ENCODE measurements at regions not wholly inside any gene's neighbourhood (a gene's known extent, or its start where the extent isn't known, plus 50 kb on each side); places are given as distances from the start of the nearest gene placed in this dataset.
"Not testable (repeated sequence)": the region's sequence is repeated elsewhere in the genome, so short reads cannot be mapped to it uniquely, and the experiment has no call there.

GRCh38 chr6:4259391-4259790 lies 124.0 kb upstream of the ECI2 start:
- TF ChIP-seq CTCF (IDR thresholded peaks at IDR 0.05; ENCODE audit: low read depth, low read length) (no peak), EZH2phosphoT487 (IDR thresholded peaks at IDR 0.05; ENCODE audit: low read depth) (no peak)
- no peaks in the 10 kb centered on the region for H3K9me3 ChIP-seq (ENCODE audit: insufficient read depth, low read length)
- no peaks in the 10 kb centered on the region for H3K4me1 ChIP-seq (ENCODE audit: low read length)
- no peak overlapping the region for H3K4me3 ChIP-seq (ENCODE audit: low read length)
- no peaks in the 10 kb centered on the region for H3K36me3 ChIP-seq (replicated peaks; ENCODE audit: low read depth, low read length)
- no peak overlapping the region for H2AFZ ChIP-seq (ENCODE audit: low read depth, low read length)
- H4K20me1 ChIP-seq (ENCODE audit: insufficient read depth, low read length), result no peaks in the 10 kb centered on the region
- no peak overlapping the region for H3K4me2 ChIP-seq (ENCODE audit: low read length)
- H3K27ac ChIP-seq (ENCODE audit: low read length), result no peak overlapping the region
- H3K79me2 ChIP-seq (ENCODE audit: low read length), result no peaks in the 10 kb centered on the region
- no peaks in the 10 kb centered on the region for H3K27me3 ChIP-seq (ENCODE audit: low read depth, low read length)
- H3K9ac ChIP-seq (ENCODE audit: low read length), result no peak overlapping the region

GRCh38 chr6:4258733-4259132 lies 123.4 kb upstream of the ECI2 start:
- Histone ChIP-seq H3K4me3 (ENCODE audit: low read length) (no peak overlapping the region), H4K20me1 (ENCODE audit: insufficient read depth, low read length) (no peaks in the 10 kb centered on the region), H3K27ac (ENCODE audit: low read length) (no peak overlapping the region), H3K9ac (ENCODE audit: low read length) (no peak overlapping the region), H3K27me3 (ENCODE audit: low read depth, low read length) (no peaks in the 10 kb centered on the region), H3K79me2 (ENCODE audit: low read length) (no peaks in the 10 kb centered on the region), H2AFZ (ENCODE audit: low read depth, low read length) (no peak overlapping the region), H3K4me1 (ENCODE audit: low read length) (no peaks in the 10 kb centered on the region), H3K4me2 (ENCODE audit: low read length) (no peak overlapping the region), H3K9me3 (ENCODE audit: insufficient read depth, low read length) (no peaks in the 10 kb centered on the region), H3K36me3 (replicated peaks; ENCODE audit: low read depth, low read length) (no peaks in the 10 kb centered on the region)
- TF ChIP-seq EZH2phosphoT487 (IDR thresholded peaks at IDR 0.05; ENCODE audit: low read depth) (no peak), CTCF (IDR thresholded peaks at IDR 0.05; ENCODE audit: low read depth, low read length) (no peak)

GRCh38 chr6:4256969-4257368 lies 121.6 kb upstream of the ECI2 start:
- H3K79me2 ChIP-seq (ENCODE audit: low read length), result no peaks in the 10 kb centered on the region
- H4K20me1 ChIP-seq (ENCODE audit: insufficient read depth, low read length), result no peaks in the 10 kb centered on the region
- H3K4me1 ChIP-seq (ENCODE audit: low read length), result no peaks in the 10 kb centered on the region
- H3K4me3 ChIP-seq (ENCODE audit: low read length), result no peak overlapping the region
- TF ChIP-seq EZH2phosphoT487 (IDR thresholded peaks at IDR 0.05; ENCODE audit: low read depth), result no peak
- H2AFZ ChIP-seq (ENCODE audit: low read depth, low read length), result no peak overlapping the region
- no peaks in the 10 kb centered on the region for H3K36me3 ChIP-seq (replicated peaks; ENCODE audit: low read depth, low read length)
- H3K9ac ChIP-seq (ENCODE audit: low read length), result no peak overlapping the region
- no peak overlapping the region for H3K27ac ChIP-seq (ENCODE audit: low read length)
- no peak overlapping the region for H3K4me2 ChIP-seq (ENCODE audit: low read length)
- H3K27me3 ChIP-seq (ENCODE audit: low read depth, low read length), result no peaks in the 10 kb centered on the region
- no peaks in the 10 kb centered on the region for H3K9me3 ChIP-seq (ENCODE audit: insufficient read depth, low read length)

- H3K4me3 ChIP-seq (ENCODE audit: low read length), result no peak overlapping the region
- no peak overlapping the region for H3K9ac ChIP-seq (ENCODE audit: low read length)
- no peaks in the 10 kb centered on the region for H3K4me1 ChIP-seq (ENCODE audit: low read length)
- no peak for TF ChIP-seq EZH2phosphoT487 (IDR thresholded peaks at IDR 0.05; ENCODE audit: low read depth)
- TF ChIP-seq CTCF (IDR thresholded peaks at IDR 0.05; ENCODE audit: low read depth, low read length), result no peak
- no peaks in the 10 kb centered on the region for H3K27me3 ChIP-seq (ENCODE audit: low read depth, low read length)
- H3K9me3 ChIP-seq (ENCODE audit: insufficient read depth, low read length), result no peaks in the 10 kb centered on the region
- no peak overlapping the region for H2AFZ ChIP-seq (ENCODE audit: low read depth, low read length)
- no peaks in the 10 kb centered on the region for H3K79me2 ChIP-seq (ENCODE audit: low read length)
- no peak overlapping the region for H3K27ac ChIP-seq (ENCODE audit: low read length)
- no peaks in the 10 kb centered on the region for H3K36me3 ChIP-seq (replicated peaks; ENCODE audit: low read depth, low read length)
- no peak overlapping the region for H3K4me2 ChIP-seq (ENCODE audit: low read length)
- H4K20me1 ChIP-seq (ENCODE audit: insufficient read depth, low read length), result no peaks in the 10 kb centered on the region
Observed at GRCh38 chr6:4253604-4254231, 118.3 kb upstream of the ECI2 start.

GRCh38 chr6:4252445-4252844 lies 117.1 kb upstream of the ECI2 start:
- H3K4me3 ChIP-seq (ENCODE audit: low read length); H3K4me2 ChIP-seq (ENCODE audit: low read length); H3K4me1 ChIP-seq (ENCODE audit: low read length); H4K20me1 ChIP-seq (ENCODE audit: insufficient read depth, low read length); H3K27ac ChIP-seq (ENCODE audit: low read length); H2AFZ ChIP-seq (ENCODE audit: low read depth, low read length); H3K79me2 ChIP-seq (ENCODE audit: low read length); H3K9me3 ChIP-seq (ENCODE audit: insufficient read depth, low read length); H3K27me3 ChIP-seq (ENCODE audit: low read depth, low read length); H3K9ac ChIP-seq (ENCODE audit: low read length); H3K36me3 ChIP-seq (replicated peaks; ENCODE audit: low read depth, low read length): not testable (repeated sequence)
